Endothelial cell of umbilical vein (primary cell): ENCODE measurements at regions not wholly inside any gene's neighbourhood (a gene's known extent, or its start where the extent isn't known, plus 50 kb on each side); places are given as distances from the start of the nearest gene placed in this dataset.

Source experiments
- EZH2 ChIP-seq: IDR thresholded peaks from 2 replicates; pipeline ENCODE4 v1.6.1; 2012; ENCODE audit warnings: borderline replicate concordance, low read depth, mild to moderate bottlenecking, moderate library complexity, low read length, inconsistent platforms; ENCODE audit not compliant: severe bottlenecking
- FOS ChIP-seq: IDR thresholded peaks from 2 replicates; pipeline ENCODE4 v1.6.1; 2011; ENCODE audit warnings: mild to moderate bottlenecking, low read length, moderate library complexity, borderline replicate concordance; ENCODE audit not compliant: insufficient read depth
- GATA2 ChIP-seq: IDR thresholded peaks from 2 replicates; pipeline ENCODE4 v1.7.0; 2011; ENCODE audit warnings: low read depth, mild to moderate bottlenecking, moderate library complexity, mixed read lengths, low read length; ENCODE audit not compliant: insufficient read length, insufficient read depth
- JUN ChIP-seq: IDR thresholded peaks from 2 replicates; pipeline ENCODE4 v1.6.1; 2011; ENCODE audit warnings: borderline replicate concordance, low read depth; ENCODE audit not compliant: insufficient read length, insufficient read depth
- POLR2A ChIP-seq: IDR thresholded peaks from 2 replicates; pipeline ENCODE4 v1.6.1; 2012; ENCODE audit warnings: low read depth, mild to moderate bottlenecking, control low read depth, low read length
- POLR2AphosphoS5 ChIP-seq: IDR thresholded peaks from 2 replicates; pipeline ENCODE4 v1.6.1; 2012; ENCODE audit warnings: low read depth, mild to moderate bottlenecking, control low read depth, low read length, moderate library complexity; ENCODE audit not compliant: insufficient read depth
- TF ChIP-seq, protein P1 (sequence below), 2 donors: IDR thresholded peaks; 1 replicate in 1 of 2; 2 replicates in 1 of 2; pipeline ENCODE4 v1.5.1; 2011; ENCODE audit warnings: low read length in 2 of 2, mild to moderate bottlenecking in 2 of 2, moderate library complexity in 2 of 2, control low read depth in 1 of 2, inconsistent platforms in 1 of 2, low read depth in 1 of 2; ENCODE audit not compliant: insufficient read depth in 1 of 2; ENCODE audit errors: extremely low read depth in 1 of 2
- TF ChIP-seq, protein P2 (sequence below): IDR thresholded peaks from 2 replicates; pipeline ENCODE4 v1.6.1; 2011; ENCODE audit not compliant: insufficient read depth, insufficient read length

DNA sequence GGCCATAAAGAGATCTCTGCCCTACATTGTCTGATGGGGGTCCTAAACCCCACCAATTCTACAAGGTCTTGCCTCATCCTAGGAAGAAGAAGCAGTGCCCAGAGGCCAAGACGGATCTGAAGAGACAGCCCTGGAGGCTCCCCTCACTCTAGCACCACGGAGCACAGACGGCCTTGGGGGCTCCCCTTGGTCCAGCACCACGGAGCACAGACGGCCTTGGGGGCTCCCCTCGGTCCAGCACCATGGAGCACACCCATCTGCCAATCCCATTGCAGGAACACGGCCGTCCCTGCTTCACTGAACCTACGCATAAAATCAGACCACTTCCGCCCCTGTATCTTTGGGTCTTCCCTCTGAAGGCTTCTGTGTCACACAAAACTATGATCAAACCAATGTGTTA lies 215.1 kb upstream of the SALL3 start:
- TF ChIP-seq, protein P1, sequence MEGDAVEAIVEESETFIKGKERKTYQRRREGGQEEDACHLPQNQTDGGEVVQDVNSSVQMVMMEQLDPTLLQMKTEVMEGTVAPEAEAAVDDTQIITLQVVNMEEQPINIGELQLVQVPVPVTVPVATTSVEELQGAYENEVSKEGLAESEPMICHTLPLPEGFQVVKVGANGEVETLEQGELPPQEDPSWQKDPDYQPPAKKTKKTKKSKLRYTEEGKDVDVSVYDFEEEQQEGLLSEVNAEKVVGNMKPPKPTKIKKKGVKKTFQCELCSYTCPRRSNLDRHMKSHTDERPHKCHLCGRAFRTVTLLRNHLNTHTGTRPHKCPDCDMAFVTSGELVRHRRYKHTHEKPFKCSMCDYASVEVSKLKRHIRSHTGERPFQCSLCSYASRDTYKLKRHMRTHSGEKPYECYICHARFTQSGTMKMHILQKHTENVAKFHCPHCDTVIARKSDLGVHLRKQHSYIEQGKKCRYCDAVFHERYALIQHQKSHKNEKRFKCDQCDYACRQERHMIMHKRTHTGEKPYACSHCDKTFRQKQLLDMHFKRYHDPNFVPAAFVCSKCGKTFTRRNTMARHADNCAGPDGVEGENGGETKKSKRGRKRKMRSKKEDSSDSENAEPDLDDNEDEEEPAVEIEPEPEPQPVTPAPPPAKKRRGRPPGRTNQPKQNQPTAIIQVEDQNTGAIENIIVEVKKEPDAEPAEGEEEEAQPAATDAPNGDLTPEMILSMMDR (IDR thresholded peaks at IDR 0.05; ENCODE audit: extremely low read depth in 1 of 2, insufficient read depth in 1 of 2, low read depth in 1 of 2, low read length in 2 of 2), result no peak
- TF ChIP-seq, protein P2, sequence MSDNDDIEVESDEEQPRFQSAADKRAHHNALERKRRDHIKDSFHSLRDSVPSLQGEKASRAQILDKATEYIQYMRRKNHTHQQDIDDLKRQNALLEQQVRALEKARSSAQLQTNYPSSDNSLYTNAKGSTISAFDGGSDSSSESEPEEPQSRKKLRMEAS, result no peak
- TF ChIP-seq POLR2AphosphoS5 (no peak), POLR2A (no peak), GATA2 (no peak), FOS (no peak), EZH2 (no peak), JUN (no peak)
